NOMO-1 (cell line): ENCODE measurements at regions not wholly inside any gene's neighbourhood (a gene's known extent, or its start where the extent isn't known, plus 50 kb on each side); places are given as distances from the start of the nearest gene placed in this dataset.
A peak's percentile ranks its signal among the peaks of the same experiment; 100 is the strongest.

Source experiments
- DNase-seq, 2 experiments: peaks; one replicate each; lab custom pipeline; 2025; ENCODE audit not compliant: unreplicated experiment in 2 of 2; lab: John Stamatoyannopoulos, UW

DNA sequence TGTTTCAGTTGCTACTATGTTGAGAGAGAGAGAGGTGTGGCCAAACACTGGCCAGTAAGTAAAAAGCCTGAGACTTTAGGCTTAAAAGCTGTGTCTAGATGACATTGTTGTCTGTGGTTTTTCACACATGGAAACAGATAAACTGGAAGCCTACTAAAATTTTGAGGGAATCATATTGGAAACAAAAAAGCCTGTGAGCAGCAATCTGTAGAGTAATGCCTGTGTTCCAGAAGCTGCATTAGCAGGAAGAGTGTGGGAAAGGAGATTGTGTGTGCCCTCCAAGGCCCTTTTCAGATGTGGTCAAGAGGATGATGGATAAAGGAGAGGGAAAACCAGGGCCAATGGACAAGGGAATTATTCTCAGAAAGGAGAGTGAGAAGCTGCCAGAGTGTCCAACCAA, 236.3 kb upstream of the SPRED2 start:
- DNase-seq, result no peak

DNA sequence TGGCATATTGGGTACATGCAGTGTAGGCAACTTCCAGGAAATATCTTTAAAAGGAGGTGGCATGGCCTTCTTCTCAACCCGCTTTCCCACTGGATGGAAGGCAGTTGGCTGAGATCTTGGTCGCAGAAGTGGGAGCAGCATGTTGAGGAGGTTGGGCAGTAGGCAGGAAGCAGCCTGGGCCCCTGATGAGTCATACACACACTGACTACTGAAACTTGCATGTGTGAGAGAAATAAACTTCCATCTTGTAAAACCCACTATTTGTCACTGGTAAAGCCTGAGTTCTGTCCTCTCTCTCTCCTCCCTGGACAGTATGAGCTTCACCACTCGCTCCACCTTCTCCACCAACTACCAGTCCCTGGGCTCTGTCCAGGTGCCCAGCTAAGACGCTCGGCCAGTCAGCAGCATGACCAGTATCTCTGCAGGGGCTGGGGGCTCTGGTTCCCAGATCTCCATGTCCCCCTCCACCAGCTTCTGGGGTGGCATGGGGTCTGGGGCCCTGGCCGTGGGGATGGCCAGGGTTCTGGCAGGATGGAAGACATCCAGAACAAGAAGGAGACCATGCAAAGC, 233.8 kb upstream of the SPRED2 start:
- peak; percentile 16 to 19 for DNase-seq

DNA sequence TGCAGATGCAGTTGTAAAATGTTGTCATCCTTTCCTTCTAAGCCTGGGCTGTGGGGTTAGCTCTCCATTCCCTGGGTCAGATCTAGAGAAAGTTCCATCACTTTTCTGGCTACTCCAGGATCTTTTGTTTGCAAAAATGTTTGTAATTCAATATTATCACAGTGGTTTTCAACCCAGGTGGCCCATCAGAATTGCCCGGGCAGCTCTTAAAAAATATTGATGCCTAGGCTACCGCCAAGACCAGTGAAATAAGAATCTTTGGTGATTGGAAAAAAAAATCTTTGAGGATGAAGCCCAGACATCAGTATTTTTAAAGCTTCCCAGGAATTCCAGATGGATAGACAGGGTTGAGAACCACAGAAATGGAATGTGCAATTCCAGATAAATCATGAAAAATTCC, 232.5 kb upstream of the SPRED2 start:
- DNase-seq, result no peak

DNA sequence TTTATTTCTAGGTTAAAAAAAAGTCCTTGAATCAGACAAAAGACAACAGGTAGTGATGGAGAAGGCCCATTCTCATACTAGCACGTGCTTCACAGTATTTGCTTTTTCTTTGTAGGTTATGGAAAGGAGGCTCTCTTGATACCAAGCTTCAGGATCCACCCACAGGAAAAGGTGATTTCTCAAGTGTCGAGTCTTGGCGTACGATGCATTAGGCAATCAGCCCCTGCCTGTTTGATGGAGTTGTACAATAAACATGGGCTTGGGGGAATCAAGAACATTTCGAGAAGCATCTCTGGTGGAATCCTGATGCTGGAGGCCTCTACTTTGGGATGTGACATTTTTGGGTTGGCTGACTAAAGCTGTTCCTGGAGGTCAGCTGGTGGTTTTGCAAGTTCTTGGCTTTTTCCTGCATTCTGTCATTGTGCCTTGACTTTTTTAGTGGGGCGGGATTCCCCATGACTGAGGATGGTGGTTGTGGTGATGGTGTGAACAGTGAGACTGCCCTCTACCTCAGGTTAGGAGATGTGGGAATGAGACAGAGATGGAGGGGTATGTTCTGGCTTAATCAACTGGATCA, 231.5 kb upstream of the SPRED2 start:
- no peak for DNase-seq

DNA sequence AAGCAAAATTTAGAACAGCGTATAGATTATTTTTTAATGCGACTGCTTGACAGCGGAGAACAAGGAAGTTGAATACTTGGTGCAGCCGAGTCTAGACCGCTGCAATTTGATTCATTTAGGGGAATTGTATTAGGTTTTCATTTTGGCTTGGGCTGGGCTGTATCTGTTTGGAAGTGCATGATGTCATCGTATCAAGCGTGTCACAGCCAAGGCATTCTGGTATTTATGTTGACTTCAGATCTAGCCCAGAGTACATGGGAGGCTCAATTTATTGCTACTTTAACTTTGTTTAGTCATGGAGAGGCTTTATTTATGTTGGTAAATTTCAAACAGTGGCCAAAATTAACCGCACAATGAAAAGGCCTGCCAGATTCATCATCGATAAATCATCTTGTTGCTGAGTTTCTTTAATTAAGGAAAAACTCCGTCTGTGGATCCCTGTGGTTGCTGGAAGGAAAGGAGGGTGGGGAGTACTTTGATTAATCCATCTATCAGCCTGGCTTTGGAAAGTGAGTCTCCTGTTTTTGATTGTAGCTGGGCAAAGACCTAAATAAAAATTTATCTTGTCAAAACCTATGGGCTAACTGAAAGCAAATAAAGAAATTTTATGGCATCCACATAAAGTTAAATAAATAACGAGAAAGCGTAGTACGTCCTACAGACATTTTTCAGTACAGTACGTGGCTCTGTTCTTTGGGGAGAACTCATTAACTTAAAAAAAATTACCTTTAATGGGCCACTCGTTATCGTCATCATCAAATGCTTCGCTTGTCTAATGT, 230.4 kb upstream of the SPRED2 start:
- DNase-seq, result no peak

DNA sequence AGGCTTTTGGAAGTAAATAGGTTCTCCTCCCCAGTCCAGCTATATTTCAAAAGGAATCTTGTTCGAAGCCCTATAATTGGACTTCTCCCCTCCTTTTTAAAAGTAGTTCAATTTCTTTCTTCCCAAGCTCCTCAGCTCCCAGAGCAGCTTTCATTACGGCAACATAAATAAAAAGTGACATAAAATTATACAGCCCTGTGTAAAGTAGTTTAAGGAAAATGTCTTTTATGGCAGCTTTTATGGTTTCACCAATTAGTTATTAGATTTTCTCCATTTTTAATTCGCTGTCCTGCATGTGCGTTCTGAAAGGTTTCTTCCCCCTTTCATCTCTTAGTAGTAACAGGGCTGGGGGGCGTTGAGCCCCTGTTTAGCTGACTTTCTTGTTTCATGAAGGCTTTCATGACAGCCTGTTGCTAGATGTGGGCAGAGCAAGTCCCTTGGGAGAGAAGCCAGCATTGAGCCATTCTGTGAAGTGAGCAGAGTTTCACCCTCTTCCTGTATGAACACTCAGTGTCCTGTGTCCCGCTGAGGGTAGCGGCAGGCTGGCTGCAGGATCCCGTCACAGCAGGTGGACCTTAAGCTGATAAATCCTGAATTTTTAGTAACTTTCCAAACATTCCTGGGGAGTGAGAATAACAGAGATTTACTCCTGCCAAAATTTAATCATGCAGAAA, 229.7 kb upstream of the SPRED2 start:
- no peak for DNase-seq

DNA sequence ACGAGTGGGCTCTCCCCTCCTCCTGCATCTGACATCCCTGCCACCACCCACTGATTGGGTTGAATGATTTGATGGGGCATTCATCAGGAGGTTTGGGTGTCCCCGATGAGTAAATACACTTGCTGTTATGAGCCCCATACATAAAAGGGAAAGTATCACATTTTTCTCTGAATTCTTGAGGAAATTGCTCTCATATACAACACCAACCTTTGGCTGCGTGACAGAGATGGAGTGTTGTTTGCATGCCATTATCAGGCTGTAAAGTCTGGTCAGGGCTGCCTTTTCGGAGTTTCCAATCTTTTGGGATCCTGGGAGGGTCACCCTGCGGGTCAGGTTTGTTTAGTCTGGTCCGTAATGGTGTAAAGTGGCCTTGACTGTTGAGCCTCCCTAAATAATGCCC, 227.9 kb upstream of the SPRED2 start:
- no peak for DNase-seq

DNA sequence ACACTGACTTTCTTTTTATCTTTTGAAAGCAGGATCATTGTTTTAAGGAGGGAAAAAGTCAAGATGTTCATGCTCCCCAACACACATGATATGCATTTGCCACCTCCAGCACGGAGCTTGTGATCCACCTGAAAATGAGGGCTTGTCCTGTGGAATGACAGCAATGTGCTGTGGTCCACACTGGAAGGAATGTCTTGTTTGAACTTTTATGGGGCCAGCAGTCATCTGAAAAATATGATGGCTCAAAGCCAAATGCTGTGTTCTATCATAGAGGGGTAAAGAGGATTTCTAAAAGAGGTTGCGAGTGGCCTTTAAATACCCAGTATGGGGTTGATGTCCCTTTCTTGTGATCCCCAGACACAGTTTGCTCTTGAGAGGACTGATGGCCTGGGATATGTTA, 226.5 kb upstream of the SPRED2 start:
- DNase-seq, result no peak

DNA sequence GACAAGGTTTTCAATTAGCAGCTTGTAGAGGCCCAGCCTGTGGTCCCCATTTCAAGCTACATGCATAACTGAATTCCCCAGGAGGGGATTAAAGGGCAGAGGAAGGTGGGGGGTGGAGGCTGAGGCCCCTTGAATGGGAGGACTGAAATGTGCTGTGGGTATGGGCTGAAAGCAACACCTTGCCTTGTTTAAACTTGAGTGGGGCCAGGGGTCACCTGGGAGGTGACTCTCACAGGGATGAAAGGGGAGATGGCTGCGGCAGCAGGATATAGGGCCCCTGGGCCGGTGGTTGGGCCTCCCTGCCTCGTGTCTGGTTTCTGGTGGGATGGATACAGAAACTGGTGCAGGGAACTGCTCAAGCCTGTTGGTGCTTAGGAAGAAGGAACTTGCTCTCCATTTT, 225.9 kb upstream of the SPRED2 start:
- DNase-seq, result no peak

DNA sequence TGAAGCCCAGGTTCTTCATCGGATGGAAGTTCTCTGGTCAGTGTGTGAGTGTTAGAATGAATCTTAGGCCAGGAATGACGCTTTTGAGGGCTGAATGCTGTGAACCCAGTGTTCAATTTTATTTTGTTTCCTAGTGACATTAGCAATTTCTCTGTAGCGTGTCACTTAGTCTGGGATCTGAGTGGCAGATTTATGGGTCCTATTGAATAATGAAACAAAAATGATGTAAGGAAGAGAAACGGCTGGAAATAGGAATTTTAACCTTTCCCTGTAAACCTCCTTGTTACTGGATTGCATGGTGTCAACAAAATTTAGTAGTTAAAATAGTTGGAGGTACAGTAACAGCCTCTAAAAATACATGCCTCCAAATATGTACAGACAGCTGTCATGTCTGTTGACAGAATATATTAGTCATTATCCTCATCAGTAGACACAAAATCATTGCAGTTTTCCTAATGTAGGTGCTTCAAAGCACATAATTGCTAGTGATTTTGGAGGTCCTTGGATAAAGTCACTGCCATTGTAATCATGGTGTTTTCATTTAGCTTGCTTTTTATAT, 223.8 kb upstream of the SPRED2 start:
- DNase-seq, result no peak

DNA sequence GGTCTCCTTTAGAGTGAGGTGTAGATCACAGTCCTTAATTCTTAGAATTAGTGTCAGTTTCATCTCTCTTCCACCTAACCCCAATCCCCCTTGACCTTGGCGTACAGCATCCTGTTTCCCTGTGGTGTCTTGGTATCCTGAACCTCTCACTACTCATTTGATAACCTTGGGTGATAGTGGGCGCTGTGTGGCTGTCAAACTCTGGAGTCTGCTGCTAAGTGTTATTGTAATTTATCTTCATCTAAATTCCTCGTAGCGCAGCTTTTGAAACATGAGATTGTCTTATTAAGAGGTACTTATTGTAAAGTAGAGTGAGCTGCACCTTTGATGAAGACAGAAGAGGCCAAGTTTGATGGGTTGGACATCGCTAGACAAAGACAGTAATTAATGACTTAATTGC, 222.6 kb upstream of the SPRED2 start:
- no peak for DNase-seq

DNA sequence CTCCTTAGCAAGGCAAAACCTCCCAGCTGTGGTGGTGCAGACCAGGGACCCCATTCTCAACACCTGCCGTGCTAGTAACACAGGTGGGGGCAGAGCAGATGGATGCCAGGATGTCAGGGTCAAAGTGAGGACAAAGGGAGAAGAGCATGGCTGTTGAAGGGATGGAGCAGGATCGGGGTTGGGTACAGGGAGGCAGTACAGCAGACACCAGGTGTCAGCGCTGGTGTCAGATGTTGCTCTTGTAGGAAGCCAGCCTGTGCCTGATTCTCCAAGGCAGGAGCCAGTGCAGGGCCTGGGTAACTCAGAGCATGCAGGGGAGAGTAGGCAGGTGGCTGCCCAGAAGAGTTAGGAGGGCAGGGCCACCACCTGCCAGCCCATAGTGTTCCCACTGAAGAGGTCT, 222.1 kb upstream of the SPRED2 start:
- DNase-seq, result no peak

DNA sequence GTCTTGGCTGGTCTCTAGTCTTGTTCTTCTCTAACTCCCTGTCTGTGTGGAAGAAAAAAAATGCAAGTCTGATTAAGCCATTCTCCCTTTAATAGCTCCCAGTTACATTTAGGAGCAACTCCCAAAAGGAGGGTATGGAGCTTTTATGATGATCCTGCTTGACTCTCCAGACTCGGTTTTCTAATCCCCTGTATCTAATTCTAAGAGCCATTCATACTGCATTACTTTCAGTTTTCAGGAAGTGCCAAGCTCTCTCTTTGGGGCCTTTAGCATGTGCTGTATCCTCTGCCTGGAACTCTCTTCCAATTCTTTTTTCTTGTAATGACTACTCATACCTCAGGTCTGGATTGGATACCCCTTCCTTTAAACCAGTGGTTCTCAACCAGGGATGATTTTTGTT, 219.7 kb upstream of the SPRED2 start:
- DNase-seq, result no peak

DNA sequence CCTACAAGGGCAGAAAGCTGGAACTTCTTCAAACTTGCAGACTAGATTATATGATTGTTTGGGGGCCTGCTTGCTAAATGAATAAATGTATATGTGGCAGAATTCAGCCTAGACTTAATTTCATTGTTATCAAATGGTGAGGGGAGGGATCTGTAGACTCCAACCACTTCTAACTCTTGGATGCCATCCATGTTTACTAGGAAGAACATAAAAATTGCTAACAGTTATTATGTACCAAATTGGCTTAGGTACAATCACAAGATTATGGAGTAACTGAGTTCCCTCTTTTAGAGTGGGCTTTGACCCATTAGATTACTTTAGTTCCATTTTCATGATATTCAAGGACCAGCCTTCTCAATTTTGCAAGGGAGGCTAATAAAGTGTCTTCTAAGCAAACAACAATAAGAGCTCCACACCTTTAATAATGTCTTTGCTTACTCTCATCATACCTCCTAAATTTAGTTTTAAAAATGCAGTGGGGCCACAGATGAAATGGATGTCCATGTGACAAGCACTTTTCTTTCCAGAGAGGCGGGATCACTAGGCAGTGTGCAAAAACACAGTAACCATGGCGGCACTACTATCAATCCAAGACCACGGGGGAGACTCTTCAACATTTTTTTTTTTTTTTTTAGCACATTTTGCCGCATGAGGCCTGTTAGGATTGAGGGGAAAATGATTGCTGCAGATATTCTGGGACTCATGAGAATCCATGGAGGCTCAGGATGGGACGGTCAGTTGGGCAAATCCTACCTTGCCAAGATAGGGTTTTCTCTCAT, 217.6 kb upstream of the SPRED2 start:
- no peak for DNase-seq

DNA sequence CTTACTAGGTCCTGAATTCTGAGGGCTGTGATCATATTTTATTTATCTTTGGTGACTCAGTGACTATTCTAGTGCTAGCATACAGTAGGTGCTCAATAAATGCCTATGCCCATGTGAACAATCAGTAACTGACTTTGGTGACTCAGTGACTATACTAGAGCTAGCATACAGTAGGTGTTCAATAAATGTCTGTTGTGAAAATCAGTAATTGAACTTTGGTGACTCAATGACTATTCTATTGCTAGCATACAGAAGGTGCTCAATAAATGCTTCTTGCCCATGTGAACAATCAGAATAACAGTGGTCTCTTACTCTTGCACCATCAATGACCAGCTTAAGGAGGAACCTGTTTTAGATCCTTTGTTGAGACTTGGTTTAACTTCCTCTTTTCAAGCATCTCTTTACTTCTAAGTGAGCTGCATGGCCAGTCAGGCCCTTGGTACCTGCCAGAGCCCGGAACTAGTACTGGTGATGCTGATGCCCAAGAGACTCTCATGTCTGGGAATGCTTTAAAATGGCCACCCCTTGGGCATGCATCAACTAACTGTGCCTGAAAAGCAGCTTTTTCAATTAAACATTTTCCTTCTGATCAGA, 214.9 kb upstream of the SPRED2 start:
- DNase-seq, result peak; percentile 6 to 59

DNA sequence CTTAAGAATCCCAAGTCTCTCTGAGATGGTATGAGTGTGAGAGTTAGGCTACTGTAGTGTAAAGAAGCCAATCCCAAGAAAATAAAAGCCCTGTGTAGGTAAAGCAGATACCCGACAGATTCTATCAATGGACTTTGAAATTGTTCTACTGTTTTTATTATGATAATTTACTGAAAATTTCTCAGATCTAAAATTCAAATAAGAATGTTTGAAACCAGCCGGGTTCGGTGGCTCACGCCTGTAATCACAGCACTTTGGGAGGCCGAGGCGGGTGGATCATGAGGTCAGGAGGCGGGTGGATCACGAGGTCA, 208.3 kb upstream of the SPRED2 start:
- DNase-seq, result no peak

DNA sequence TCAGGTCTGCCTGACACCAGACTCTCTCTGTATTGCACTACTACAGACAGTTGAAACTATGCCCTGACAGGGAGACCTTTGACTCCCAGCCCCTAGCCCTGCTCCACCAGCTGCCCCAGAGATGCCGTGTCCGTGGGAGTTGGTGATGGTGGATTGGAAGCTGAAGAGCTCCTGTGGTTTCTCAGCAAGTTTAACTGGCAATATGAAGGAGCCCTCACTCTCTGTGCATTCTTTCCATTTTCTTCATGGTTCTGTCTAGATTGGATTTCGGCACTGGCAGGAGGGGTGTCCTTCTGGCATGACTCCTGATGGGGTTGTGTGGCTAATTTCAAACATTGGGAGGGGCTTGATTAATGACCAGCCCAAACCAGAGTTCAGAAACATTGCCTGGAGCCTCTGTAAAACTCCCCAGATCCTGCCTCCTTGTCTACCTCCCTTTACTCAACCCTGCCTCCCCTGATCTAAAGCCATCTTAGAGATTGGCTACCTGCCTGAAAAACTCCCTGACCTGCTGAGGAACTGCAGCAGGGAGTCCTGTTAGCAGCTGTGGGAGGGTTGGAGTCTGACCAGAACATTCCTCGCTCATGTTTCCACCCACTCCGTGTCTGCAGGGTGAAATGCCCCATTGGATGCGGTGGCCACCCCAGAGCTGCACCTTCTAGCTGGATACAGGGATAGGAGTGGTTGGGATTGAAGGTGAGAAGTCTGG, 206.9 kb upstream of the SPRED2 start:
- DNase-seq, result no peak

DNA sequence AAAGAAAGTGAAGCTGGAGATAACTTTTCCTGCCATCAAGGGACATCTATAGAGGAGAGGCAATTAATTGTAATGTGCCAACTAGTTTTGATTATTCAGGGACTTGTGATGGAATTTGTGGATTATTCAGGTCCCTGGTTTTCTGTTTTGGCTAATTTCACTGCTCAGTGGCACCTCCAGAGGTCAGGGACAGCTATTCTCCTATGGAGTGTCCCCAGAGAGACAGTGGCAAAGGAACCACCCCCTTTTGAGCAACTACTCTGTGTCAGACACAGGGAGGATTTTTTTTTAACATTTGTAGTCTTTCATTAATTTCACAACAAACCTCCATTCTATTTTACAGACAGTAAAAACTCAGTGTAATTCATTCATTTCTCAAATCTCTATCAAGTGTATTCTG, 206.0 kb upstream of the SPRED2 start:
- DNase-seq, result no peak

DNA sequence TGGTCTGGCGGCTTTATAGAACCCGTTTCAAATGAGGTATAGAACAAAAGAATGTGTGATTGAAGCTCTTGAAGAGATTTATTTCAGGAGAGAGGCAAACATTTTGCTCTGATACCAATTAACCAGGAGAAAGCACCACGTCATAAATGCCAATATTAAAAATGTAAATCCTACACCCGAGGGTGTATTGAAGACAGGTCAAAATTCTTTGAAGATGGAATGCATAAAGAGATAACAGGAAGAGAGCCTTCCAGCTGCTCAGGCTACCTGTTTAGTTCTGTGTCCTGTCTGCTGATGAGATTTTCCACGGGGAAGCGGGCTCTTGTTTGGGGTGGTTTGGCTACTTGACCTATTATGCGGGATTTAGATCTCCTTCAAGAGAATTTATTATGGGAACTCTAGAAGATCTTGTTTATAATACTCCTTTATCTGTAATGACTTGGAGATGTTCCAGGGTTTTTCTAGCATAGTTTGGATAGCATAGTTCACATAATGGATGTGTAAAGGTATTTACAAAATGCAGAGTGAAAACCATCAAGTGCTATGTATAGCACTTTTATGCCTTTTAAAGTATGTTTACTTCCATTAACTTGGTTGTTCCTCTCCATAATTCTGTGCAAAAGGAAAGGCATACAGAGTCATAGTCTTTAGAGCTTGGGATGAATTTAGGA, 204.5 kb upstream of the SPRED2 start:
- DNase-seq, result no peak
